Endometrium (tissue), 2 donors: ENCODE measurements at regions not wholly inside any gene's neighbourhood (a gene's known extent, or its start where the extent isn't known, plus 50 kb on each side); places are given as distances from the start of the nearest gene placed in this dataset.
A peak's percentile ranks its signal among the peaks of the same experiment; 100 is the strongest.

Experiments used
- FAIRE-seq: peaks from 2 replicates; lab custom pipeline; 2012; peaks lifted over from hg19 to GRCh38; lab: Jason Lieb, UNC
- donor health status: control.
- donor health status: control.

DNA sequence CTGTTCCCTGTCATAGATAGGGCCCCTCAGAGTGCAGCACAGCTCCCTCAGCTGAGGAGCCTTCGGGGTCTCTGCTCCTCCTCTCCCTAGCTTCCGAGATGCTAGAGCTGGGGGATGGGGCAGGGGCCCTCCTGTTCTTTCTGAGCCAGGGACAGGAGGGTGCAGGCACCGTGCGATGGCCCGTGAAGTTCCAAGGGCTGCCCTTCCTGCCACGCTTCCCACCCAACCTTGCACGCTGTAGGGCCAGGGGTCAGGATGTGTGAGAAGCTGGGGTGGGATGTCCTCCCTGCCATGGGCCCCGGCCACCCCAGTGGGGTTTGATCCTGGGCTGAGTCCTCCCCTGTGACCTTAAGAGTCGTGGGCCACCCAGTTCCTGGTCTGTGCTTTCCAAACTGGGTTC is 240.7 kb upstream of the C1orf174 start:
- no peak for FAIRE-seq

- FAIRE-seq, result peak; percentile 23
Observed at GRCh38 chr1:4144349-4144971, 244.4 kb upstream of the C1orf174 start.

DNA sequence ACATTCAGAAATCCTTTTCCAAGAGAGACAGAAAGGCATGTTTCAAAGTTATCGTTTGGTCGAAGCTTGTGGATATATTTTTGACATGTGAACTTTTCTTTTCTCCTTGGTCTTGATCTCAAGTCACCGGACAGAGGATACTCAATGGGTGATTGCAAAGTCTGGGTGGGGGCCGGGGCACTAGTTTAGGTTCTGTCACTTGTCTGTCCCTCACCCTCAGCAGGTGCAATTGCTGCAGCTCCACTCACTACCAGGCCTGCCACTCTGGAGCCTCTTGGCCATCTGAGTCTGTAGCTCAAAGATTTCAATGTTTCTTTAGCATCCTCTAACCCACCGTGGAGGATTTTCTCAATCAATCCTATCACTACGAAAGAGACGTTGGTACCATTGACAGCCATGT is 246.0 kb upstream of the C1orf174 start:
- FAIRE-seq, result no peak

DNA sequence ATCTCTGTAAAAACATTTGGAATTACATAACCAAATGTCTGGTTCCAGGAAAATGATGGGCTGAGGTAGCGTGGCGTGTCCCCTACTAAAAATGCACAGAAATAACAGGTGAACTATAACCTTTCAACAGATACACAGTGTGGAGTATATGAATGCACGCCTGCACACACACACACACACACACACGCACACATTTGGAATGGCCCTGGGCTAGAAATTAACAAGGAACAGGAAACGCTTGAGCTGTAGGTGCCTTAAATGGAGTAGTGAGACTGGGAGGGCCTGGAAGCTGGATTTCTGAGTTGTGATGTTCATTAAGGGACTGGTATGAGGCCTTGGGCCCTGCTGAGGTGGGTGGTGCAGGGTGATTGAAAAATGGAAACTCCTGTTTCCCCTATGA is 246.5 kb upstream of the C1orf174 start:
- no peak for FAIRE-seq

- FAIRE-seq, result no peak
Observed at GRCh38 chr1:4147509-4147908, 247.4 kb upstream of the C1orf174 start.

DNA sequence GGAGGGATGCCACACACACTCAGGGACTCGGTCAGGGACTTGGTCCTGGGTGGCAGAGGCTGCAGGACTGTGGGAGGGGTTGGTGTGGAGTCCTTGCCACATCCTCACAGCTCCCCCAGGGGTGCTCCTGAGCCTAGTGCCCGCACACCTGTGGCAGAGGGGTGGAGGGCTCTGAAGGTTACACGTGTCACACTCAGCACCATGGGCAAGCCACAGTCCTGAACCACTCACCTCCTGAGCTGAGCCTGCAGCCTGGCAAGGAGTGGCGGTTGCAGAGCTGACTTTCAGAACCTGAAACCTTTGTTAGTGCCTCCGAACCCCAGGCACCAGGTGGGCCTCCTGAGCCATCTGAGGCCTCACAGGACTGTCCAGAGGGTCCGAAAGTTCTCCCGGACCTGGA is 249.2 kb upstream of the C1orf174 start:
- FAIRE-seq, result no peak

DNA sequence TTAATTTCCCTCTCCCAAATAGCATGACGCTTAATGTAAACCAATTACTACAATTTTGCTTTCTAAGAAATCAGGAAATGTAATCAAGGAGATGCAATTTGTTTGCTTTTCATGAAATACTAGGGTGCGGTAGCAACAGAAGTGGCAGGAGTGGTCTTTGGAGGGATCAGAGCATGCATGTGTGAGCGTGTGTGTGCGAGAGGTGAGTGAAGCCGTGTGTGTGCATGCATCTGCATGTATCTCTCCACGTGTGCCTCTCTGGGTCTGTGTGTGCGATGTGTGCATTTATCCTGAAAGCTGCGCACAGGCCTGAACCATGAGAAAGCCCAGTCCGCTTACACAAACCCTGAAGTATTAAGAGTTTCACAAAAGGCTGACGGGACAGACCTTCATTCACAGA is 249.8 kb upstream of the C1orf174 start:
- no peak for FAIRE-seq

- FAIRE-seq, result no peak
Observed at GRCh38 chr1:4150262-4150661, 250.2 kb upstream of the C1orf174 start.

- no peak for FAIRE-seq
Observed at GRCh38 chr1:4152266-4152665, 252.2 kb upstream of the C1orf174 start.

DNA sequence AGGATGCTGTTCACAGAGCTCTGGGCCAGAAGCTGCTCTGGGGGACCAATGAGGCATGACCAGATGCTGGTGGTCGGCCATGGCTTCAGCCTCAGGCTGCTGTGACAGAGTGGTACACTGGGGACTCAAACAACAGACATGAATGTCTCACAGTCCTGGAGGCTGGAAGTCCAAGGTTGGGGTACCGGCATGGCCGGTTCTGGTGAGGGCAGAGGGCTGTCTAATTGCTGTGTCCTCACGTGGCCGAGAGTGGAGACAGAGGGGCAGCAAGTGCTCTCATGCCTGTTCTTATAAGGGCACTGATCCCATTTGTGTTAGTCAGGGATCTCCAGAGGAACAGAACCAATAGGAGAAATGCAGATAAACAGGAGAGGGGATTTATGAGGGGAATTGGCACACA is 253.5 kb upstream of the C1orf174 start:
- FAIRE-seq, result no peak

GRCh38 chr1:4156241-4156973 is 256.3 kb upstream of the C1orf174 start:
- FAIRE-seq, result no peak

DNA sequence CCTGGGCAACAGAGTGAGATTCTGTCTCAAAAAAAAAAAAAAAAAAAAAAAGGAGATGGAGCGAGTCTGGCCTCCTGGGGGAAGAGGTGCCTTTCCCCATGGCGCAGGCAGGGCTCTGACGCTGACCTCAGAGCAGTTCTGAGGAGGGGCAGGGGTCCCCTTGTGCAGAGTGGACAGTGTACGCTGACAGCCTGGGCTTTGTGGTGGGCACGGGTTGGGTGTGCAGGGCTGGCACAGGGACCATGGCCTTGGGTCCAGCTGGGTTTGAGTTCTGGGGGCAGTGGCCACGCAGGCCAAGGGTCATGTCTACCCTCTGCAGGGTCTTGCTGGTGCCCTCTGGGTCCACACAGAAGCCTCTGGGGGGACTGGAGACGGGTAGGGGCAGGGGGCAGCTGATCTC is 260.1 kb upstream of the C1orf174 start:
- no peak for FAIRE-seq

GRCh38 chr1:4161366-4162006 is 261.4 kb upstream of the C1orf174 start:
- no peak for FAIRE-seq

DNA sequence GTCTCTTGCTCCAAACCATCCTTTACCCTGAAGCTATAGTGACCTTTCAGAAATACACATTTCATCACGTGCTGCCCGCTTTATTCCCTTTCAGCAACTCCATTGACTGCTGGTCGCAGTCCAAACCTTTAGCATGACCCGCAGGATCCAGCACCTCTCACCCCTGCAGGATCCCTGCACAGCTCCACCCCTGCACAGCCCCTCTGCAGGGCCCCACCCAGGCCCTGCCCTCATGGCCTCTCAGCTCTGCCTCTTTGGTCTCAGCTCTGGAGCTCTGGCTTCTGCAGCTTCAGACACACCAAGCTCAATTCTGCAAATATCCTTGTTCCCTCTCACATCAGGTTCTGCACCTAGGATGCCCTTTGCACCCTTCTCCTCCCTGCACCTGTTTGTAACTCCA is 264.9 kb upstream of the C1orf174 start:
- no peak for FAIRE-seq

DNA sequence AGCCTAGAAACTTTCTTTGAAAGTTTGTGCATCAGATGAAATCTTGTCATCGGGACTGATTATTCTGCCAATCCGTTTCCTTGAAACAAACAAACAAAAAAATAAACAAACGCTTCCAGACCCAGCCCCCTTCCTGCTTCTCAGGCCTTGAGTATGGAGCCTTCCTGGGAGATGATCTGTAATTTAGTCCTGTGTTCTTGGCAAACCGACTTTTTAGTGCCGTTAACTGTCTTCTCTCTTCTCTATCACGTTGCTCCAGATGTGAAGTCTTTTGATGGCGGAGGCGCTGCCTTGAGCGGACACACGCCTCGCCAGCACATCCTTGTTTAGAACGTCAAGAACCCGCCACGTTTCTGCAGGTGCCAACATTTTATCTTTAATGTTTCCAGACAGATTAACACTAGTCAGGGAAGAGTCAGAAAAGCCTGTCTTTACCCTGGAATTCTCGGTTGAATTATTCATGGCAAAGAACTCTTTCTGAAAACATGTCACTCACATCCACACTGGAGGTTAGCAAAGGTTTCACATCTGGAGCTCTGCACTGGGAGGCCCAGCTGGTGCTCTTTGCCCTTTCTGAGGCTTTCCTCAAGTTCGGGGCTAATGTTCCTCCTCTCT is 265.7 kb upstream of the C1orf174 start:
- no peak for FAIRE-seq

- FAIRE-seq, result no peak
Observed at GRCh38 chr1:4166713-4167112, 266.6 kb upstream of the C1orf174 start.

- FAIRE-seq, result no peak
Observed at GRCh38 chr1:4169991-4170390, 269.9 kb upstream of the C1orf174 start.

DNA sequence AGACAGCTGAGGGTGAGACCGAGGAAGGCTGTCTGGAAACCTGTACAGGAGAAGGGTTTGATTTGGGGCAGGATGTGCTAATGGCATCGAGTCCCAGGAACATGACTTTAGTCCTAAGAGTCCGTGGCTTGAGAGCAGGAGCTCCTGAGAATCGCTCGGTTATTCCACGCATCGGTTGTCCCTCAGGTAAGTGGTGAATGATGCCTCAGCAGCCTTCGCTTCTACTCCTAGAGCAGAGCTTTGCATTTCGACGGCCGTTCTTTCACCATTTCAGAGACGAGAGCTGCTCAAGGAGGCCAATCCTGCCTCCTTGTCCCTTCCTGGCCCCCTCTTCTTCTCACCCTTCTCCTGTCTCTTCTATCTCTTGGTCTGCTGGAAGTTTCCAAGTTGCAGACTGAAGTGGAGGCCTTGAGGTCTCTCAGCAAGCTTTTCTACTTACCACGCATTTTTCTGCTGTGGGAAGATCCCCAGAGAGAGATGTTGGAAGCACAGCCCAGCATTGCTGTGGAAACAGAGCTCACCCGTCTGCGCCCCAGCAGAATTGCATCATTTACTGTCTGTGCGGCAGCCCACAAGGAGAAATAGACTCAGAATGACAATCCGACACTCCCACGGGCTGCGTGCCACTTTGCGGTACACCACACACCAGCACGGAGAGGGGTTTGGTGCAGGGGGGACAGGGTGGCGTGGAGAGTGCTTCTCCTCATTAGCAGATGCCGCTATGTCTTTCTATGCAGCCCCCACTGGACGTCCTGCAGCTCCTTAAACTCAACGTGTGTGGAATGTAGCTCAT is 270.7 kb upstream of the C1orf174 start:
- no peak for FAIRE-seq

DNA sequence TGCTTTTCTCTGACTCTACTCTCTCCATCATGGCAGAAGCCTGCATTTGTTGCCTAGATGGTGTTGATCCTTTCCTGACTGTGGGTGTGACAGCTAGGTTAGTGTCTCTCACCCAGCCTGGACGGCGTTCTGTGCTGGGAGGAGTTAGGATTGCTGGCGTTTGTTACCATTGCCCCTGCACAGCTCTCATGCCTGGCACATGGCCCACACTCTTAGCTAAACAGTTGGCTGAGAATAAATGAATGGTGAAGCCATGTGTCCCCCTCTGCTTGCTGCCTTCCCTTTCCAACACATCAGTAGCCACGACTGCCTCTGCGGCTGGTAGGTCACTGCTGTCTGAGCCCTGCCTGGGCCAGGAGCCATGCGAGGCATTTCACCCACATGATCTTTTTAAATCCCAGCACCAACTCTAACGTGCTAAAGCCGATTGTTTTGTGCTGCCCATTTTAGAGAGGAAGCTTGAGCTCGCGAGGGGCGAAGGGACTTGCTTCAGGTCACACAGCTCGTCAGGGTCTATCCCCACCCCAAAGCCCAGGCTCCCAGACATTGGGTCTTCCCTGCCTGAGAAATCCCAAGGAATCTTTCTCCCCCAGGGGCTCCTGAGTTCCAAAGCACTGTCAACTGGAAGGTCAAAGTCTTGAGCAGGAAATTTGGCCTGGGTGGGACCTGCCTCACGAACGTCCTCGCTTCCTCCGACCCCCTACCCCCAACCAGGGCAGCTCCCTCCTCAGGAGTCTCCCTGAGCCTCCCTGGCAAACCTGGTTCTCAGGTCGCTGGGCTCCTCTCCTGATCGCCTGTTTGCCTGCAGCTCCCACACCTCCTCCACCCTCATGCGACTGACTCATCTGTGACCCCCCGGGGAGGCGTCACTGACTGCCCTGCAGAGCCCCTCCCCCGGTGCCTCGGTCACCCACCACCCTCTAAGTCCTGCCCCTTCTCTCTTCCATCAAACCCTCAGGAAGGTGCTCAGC is 271.7 kb upstream of the C1orf174 start:
- no peak for FAIRE-seq

DNA sequence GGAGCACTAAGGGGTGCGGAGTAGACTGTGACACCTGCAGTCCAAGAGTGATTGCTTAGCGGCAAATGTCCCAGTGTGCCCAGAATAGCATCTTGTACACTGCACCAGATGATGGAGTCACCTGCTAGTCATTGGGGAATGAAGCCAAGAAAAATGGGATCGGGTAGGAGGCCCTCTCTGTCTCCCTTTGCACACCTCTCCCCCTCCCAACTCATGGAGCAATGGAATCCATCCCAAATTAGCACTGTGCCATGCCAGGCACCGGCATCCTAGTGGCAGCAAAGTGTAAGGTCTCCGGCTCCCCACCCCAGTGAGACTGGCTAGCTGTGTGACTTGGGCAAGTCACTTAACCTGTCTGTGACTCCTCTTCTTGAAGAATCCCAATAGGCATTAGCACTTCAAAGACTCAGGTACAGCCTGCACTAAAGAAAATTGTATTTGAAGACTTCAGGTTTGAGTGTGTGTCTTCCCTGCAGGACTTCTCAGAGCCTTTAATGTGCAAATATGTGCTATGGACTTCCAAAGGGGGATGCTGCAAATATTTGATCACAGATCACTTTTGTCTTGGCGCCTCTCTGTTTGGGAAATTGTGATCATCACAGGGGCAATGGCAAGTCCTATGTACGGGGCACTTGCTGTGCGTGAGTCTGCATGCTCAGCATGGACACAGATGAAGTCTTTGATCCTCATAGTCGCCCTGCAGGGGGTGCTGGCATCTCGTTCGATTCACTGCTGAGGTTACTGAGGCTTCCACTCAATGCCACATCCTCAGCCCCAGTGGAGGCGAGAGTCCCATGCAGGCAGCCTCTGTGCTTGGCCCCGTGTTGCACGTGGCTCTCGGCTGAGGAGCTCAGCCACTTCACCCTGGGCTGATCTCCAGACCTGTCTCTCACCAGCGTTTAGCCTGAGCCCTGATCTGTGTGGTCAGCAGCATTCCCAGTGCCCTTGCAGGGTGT is 272.9 kb upstream of the C1orf174 start:
- no peak for FAIRE-seq
